Stimulated activated CD8-positive, alpha-beta memory T cell treated with anti-CD3 and anti-CD28 coated beads, Interleukin-12 subunit alpha, Interleukin-12 subunit beta, amount 100 ng/mL, for 24 hours (primary cell): ENCODE measurements at regions not wholly inside any gene's neighbourhood (a gene's known extent, or its start where the extent isn't known, plus 50 kb on each side); places are given as distances from the start of the nearest gene placed in this dataset.

Experiments
- DNase-seq: peaks from one replicate; pipeline ENCODE4 v3.0.0-alpha.2; 2020; ENCODE audit errors: extremely low read depth

- DNase-seq = no peak
Observed at GRCh38 chr14:66360366-66360926, 125.7 kb upstream of the CCDC196 start.

- no peak for DNase-seq
Observed at GRCh38 chr14:66361013-66361412, 125.2 kb upstream of the CCDC196 start.

GRCh38 chr14:66365388-66365787, 120.8 kb upstream of the CCDC196 start:
- DNase-seq = no peak

GRCh38 chr14:66369157-66369697, 116.9 kb upstream of the CCDC196 start:
- no peak for DNase-seq

GRCh38 chr14:66371776-66372175, 114.4 kb upstream of the CCDC196 start:
- DNase-seq = no peak

- no peak for DNase-seq
Observed at GRCh38 chr14:66375046-66375964, 110.9 kb upstream of the CCDC196 start.

- DNase-seq = no peak
Observed at GRCh38 chr14:66377574-66377973, 108.6 kb upstream of the CCDC196 start.

- no peak for DNase-seq
Observed at GRCh38 chr14:66378712-66379505, 107.3 kb upstream of the CCDC196 start.

GRCh38 chr14:66380143-66380542, 106.0 kb upstream of the CCDC196 start:
- DNase-seq = no peak

- DNase-seq = no peak
Observed at GRCh38 chr14:66381755-66382154, 104.4 kb upstream of the CCDC196 start.

GRCh38 chr14:66383257-66383656, 102.9 kb upstream of the CCDC196 start:
- no peak for DNase-seq

- DNase-seq = no peak
Observed at GRCh38 chr14:66383771-66384170, 102.4 kb upstream of the CCDC196 start.

GRCh38 chr14:66388516-66388915, 97.7 kb upstream of the CCDC196 start:
- no peak for DNase-seq

- no peak for DNase-seq
Observed at GRCh38 chr14:66389481-66389880, 96.7 kb upstream of the CCDC196 start.

- no peak for DNase-seq
Observed at GRCh38 chr14:66395300-66395699, 90.9 kb upstream of the CCDC196 start.

GRCh38 chr14:66396164-66396563, 90.0 kb upstream of the CCDC196 start:
- no peak for DNase-seq

- DNase-seq = no peak
Observed at GRCh38 chr14:66398437-66398836, 87.7 kb upstream of the CCDC196 start.

GRCh38 chr14:66401449-66402095, 84.6 kb upstream of the CCDC196 start:
- no peak for DNase-seq

GRCh38 chr14:66403183-66403582, 83.0 kb upstream of the CCDC196 start:
- DNase-seq = no peak

GRCh38 chr14:66404051-66404545, 82.1 kb upstream of the CCDC196 start:
- DNase-seq = no peak

- DNase-seq = no peak
Observed at GRCh38 chr14:66405158-66405557, 81.0 kb upstream of the CCDC196 start.

- DNase-seq = no peak
Observed at GRCh38 chr14:66413901-66414300, 72.3 kb upstream of the CCDC196 start.
